Smooth muscle cell (in vitro differentiated cells): ENCODE measurements at regions not wholly inside any gene's neighbourhood (a gene's known extent, or its start where the extent isn't known, plus 50 kb on each side); places are given as distances from the start of the nearest gene placed in this dataset.

Experiments used
- DNase-seq: peaks from one replicate; lab custom pipeline; 2025; ENCODE audit not compliant: unreplicated experiment; lab: John Stamatoyannopoulos, UW
- H2AFZ ChIP-seq: fragments of 200-600 bp; sonication (generic); 2 replicates; pipeline ENCODE4 v1.6.0; 2016; ENCODE audit warnings: antibody characterized with exemption, low read depth, mild to moderate bottlenecking
- H3F3A ChIP-seq: fragments of 200-600 bp; sonication (generic); 2 replicates; pipeline ENCODE4 v1.6.0; 2017; ENCODE audit warnings: antibody characterized with exemption, low read depth
- H3K27ac ChIP-seq: fragments of 200-600 bp; sonication (generic); 2 replicates; pipeline ENCODE4 v1.5.1; 2016; ENCODE audit warnings: low read depth, mild to moderate bottlenecking
- H3K27me3 ChIP-seq: fragments of 200-600 bp; sonication (generic); 2 replicates; pipeline ENCODE4 v1.6.1; 2016; ENCODE audit warnings: low read depth, mild to moderate bottlenecking
- H3K36me3 ChIP-seq: fragments of 200-600 bp; sonication (generic); 2 replicates; pipeline ENCODE4 v1.5.1; 2016; ENCODE audit warnings: low read depth
- H3K4me1 ChIP-seq: fragments of 200-600 bp; sonication (generic); 2 replicates; pipeline ENCODE4 v1.5.1; 2016; ENCODE audit warnings: low read depth
- H3K4me2 ChIP-seq: fragments of 200-600 bp; sonication (generic); 2 replicates; pipeline ENCODE4 v1.6.0; 2016; ENCODE audit warnings: mild to moderate bottlenecking
- H3K4me3 ChIP-seq: fragments of 200-600 bp; sonication (generic); 2 replicates; pipeline ENCODE4 v1.5.1; 2016; ENCODE audit warnings: mild to moderate bottlenecking
- H3K79me2 ChIP-seq: fragments of 200-600 bp; sonication (generic); 2 replicates; pipeline ENCODE4 v1.6.0; 2016; ENCODE audit warnings: low read depth, mild to moderate bottlenecking
- H3K9ac ChIP-seq: fragments of 200-600 bp; sonication (generic); 2 replicates; pipeline ENCODE4 v1.6.0; 2016; ENCODE audit warnings: low read depth
- H3K9me3 ChIP-seq: fragments of 200-600 bp; sonication (generic); replicated peaks from 2 replicates; pipeline ENCODE4 v1.5.1; 2016; ENCODE audit warnings: low read depth
- H4K20me1 ChIP-seq: fragments of 200-600 bp; sonication (generic); 2 replicates; pipeline ENCODE4 v1.6.0; 2016; ENCODE audit warnings: low read depth
- CTCF ChIP-seq: fragments of 200-600 bp; sonication (generic); IDR thresholded peaks from 2 replicates; pipeline ENCODE4 v1.5.1; 2017; ENCODE audit warnings: borderline replicate concordance, mild to moderate bottlenecking, antibody characterized with exemption; ENCODE audit not compliant: insufficient read depth, poor library complexity, severe bottlenecking
- WGBS: methylation state at CpG from one replicate; pipeline ENCODE4 v1.1.7; 2016; ENCODE audit warnings: low lambda C conversion rate; 5-methylcytosine and 5-hydroxymethylcytosine counted together

DNA sequence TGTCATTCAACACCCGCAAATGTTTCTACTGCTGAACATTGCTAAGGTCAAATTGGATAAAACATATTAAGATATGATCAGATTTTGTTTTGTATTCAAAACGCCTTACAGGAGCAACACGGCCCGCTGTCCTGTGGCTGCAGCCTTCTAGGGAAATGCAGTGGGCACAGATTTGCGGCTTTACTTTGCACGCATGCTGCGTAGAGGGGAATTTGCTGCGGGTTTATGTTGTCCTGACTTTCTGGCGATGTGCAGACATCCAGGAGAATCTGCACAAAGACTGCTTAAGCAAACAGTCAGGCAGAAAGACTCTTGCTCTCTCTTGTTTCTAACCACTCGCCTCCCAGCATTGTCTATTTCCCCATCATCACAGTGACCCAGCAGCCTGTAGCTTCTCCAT, 88.3 kb downstream of the LRRC30 start:
- Histone ChIP-seq H3K27me3 (no peaks in the 10 kb centered on the region), H2AFZ (no peak overlapping the region), H3K4me3 (no peak overlapping the region), H3K4me2 (no peak overlapping the region), H3K9ac (no peak overlapping the region), H3K36me3 (no peaks in the 10 kb centered on the region), H4K20me1 (no peaks in the 10 kb centered on the region), H3K79me2 (no peaks in the 10 kb centered on the region), H3K9me3 (no peaks in the 10 kb centered on the region), H3K27ac (no peak overlapping the region), H3F3A (no peaks in the 10 kb centered on the region), H3K4me1 (peaks cover 13% of the 10 kb centered on the region)
- 91% methylated on average over 10 of the region's 10 CpGs for WGBS
- no peak for DNase-seq
- TF ChIP-seq CTCF: no peak

DNA sequence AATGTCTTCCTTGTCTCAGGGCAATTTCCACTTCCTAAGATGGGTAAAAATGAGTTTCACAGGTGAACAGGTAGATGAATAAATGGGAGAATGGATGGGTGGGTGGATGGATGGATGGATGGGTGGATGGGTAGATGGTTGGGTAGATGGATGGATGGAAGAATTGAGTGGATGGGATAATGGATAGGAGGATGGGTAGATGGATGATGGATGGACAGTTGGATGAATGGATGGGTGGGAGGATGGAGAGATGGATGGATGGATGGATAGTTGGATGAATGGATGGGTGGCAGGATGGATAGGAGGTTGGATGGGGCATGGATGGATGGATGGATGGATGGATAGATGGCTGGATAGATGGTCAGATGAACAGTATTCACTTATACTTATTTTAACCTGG, 90.9 kb downstream of the LRRC30 start:
- DNase-seq: no peak
- no peaks in the 10 kb centered on the region for H3K27me3 ChIP-seq
- H3K9me3 ChIP-seq: no peaks in the 10 kb centered on the region

GRCh38 chr18:7322817-7323485, 92.1 kb downstream of the LRRC30 start:
- Histone ChIP-seq H4K20me1 (no peaks in the 10 kb centered on the region), H3F3A (peaks cover 16% of the 10 kb centered on the region), H3K4me1 (peaks cover 20% of the 10 kb centered on the region), H3K27ac (no peak overlapping the region), H3K9me3 (no peaks in the 10 kb centered on the region), H3K9ac (no peak overlapping the region), H3K4me3 (no peak overlapping the region), H3K4me2 (no peak overlapping the region), H3K36me3 (no peaks in the 10 kb centered on the region), H3K79me2 (no peaks in the 10 kb centered on the region), H2AFZ (peak overlapping the region; percentile 71), H3K27me3 (no peaks in the 10 kb centered on the region)
- no peak for DNase-seq
- TF ChIP-seq CTCF: no peak
- 56% methylated on average over 8 of the region's 8 CpGs for WGBS

More for the DNA sequence above, 90.9 kb downstream of the LRRC30 start:
- Histone ChIP-seq H2AFZ (no peak overlapping the region), H3F3A (peaks cover 16% of the 10 kb centered on the region), H3K4me2 (no peak overlapping the region), H3K9ac (no peak overlapping the region), H4K20me1 (no peaks in the 10 kb centered on the region), H3K4me3 (no peak overlapping the region), H3K4me1 (peaks cover 17% of the 10 kb centered on the region), H3K79me2 (no peaks in the 10 kb centered on the region), H3K36me3 (no peaks in the 10 kb centered on the region), H3K27ac (no peak overlapping the region)
- TF ChIP-seq CTCF: no peak

GRCh38 chr18:7325126-7325430, 94.2 kb downstream of the LRRC30 start:
- peaks cover 16% of the 10 kb centered on the region for H3F3A ChIP-seq
- no peaks in the 10 kb centered on the region for H3K27me3 ChIP-seq
- H3K4me2 ChIP-seq: peak overlapping the region; percentile 34
- peak overlapping the region; percentile 74 for H3K27ac ChIP-seq
- H3K4me1 ChIP-seq: peaks cover 32% of the 10 kb centered on the region
- H3K9ac ChIP-seq: peak overlapping the region; percentile 22
- no peaks in the 10 kb centered on the region for H3K9me3 ChIP-seq
- H2AFZ ChIP-seq: no peak overlapping the region
- DNase-seq: no peak
- H3K4me3 ChIP-seq: no peak overlapping the region
- no peak for TF ChIP-seq CTCF
- H4K20me1 ChIP-seq: no peaks in the 10 kb centered on the region
- no peaks in the 10 kb centered on the region for H3K79me2 ChIP-seq
- H3K36me3 ChIP-seq: no peaks in the 10 kb centered on the region
- WGBS: 53% methylated on average over 5 of the region's 5 CpGs
